ENCODE measurements at regions not wholly inside any gene's neighbourhood (a gene's known extent, or its start where the extent isn't known, plus 50 kb on each side); places are given as distances from the start of the nearest gene placed in this dataset.

DNA sequence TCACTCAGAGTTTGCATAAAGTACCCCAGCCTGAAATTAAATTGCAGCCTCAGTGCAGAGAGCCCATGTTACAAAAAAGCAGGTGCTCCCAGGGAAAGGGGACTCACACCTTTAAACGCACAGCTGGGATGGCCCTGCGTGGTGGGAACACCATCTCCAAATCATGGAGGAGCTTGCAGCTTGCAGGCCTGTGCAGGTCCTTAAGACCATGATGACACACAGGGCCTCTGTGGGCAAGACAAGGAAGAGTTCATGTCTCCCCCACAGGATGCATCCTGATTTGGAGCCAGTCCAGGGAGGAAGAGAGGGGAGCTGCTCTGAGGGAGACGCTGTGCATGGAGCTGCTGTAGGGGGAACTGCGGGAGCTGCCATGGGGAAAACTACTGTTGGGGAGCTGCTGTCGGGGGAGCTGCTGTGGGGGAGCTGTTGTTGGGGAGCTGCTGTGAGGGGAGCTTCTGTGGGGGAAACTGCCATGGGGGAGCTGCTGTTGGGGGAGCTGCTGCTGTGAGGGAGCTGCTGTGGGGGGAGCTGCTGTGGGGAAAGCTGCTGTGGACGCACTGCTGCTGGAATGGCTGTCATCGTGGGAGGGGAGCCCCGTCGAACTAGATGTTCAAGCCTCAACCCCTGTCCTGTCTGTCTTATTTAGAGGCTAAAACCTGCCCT, 113.9 kb downstream of the MATN1 start:
- no peak for DNase-seq (ENCODE audit: low spot score)

DNA sequence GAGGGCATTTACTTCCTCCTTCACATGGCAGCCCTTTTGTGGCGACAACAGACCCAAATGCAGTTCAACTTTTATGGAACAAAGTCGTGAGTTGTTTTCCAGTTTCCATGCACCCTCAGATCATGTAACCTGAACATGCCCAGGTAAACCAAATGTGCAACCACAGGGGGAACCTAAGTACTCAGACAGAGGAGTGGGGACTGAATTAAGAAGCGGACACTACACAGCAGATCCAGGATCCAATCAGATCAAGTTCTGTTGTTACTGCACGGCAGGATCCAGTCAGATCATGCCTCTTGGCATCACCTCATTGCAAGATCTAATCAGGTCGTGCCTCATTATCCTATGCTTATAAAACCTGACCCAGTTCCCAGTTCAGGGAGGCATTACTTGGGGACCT, 115.7 kb downstream of the MATN1 start:
- no peak for DNase-seq (ENCODE audit: low spot score)

- no peak for DNase-seq (ENCODE audit: low spot score)
Measured at GRCh38 chr1:30606166-30606565, 117.2 kb downstream of the MATN1 start.

- no peak for DNase-seq (ENCODE audit: low spot score)
Measured at GRCh38 chr1:30605441-30605920, 117.9 kb downstream of the MATN1 start.

- DNase-seq (ENCODE audit: low spot score) = no peak
Measured at GRCh38 chr1:30604801-30605440, 118.5 kb downstream of the MATN1 start.

DNA sequence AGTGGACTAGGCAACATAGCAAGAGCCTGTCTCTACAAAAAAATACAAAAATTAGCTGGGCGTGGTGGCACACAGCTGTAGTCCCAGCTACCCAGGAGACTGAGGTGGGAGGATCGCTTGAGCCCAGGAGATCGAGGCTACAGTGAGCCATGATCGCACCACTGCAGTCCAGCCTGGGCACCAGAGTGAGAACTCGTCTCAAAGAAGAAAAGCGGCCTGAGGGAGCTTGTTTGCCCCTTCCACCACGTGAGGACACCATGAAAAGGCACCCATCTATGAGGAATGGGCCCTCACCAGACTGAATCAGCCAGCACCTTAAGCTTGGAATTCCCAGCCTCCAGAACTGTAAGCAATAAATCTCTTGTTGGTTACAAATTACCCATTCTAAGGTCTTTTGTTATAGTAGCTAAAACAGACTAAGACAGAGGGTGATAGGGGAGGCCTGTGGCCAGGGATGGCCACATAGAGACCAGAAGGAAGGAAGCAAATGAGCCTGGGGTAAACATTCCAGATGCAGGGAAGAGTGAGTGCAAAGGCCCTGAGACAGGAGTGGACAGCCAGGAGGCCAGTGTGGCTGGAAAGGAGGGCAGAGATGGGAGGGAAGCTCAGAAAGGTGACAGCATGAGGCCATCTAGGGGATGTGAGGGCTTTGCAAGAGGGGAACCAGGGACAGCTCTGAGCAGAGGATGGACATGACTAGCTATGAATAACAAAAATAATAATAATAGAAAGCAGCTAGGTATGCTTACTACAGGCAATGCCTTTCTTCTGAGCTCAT, 120.1 kb downstream of the MATN1 start:
- no peak for DNase-seq (ENCODE audit: low spot score)

DNA sequence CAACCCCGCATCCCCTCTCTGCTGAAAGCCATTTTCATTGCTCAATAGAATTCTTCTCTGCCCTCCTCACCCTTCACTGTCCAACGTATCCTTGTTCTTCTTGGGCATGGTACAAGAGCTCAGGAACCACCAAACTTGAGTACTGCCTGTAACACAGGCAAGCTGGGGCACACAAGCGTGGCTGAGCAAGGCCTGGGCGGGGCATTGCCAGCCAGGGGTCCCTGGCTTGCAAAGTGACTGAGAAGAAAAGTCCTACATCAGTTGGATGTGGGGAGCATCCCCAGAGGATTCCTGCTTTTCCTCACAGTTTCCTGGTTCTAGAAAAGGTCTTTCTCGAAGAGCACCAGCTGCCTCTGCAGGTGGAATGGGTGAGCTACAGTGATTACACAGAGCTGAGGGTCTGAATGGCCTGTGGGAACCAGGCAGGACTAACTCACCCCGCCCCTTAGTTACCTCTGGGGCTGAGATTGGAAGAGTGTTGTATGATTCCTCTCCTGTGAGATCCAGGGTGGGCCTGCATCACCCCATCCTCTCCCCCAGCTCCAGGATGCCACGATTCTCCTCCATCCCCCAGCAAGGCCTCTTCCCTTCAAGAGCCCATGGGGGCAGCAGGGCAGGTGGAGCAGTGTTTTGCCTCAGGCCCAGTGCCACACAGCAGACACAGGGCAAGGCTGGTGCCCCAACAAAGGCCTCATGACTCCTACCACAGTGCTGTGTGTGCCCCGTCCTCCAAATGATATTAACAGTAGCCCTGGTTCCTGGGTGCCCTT, 121.9 kb downstream of the MATN1 start:
- DNase-seq (ENCODE audit: low spot score) = no peak

DNA sequence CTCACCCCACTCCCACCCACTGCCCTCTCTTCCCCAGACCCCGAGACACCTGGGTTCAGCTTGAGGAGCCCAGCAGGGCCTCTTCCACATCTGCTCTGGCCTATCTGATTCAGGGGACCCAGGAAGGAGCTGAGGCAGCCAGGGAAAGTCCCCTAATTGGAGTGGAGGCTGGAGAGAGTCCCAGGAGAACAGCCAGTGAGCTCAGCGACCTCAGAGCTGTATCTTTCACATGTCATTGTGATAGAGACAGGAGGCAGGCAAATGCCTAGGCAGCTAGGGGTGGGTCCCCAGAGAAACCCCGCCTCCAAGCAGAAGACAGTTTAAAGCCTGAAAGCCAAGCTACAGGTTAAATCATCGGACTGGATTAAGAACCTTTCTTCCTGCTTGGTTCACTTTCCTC, 122.7 kb downstream of the MATN1 start:
- DNase-seq (ENCODE audit: low spot score) = no peak

GRCh38 chr1:30600258-30600657, 123.1 kb downstream of the MATN1 start:
- DNase-seq (ENCODE audit: low spot score) = no peak

- no peak for DNase-seq (ENCODE audit: low spot score)
Measured at GRCh38 chr1:30599721-30600120, 123.7 kb downstream of the MATN1 start.

GRCh38 chr1:30598571-30599114, 124.7 kb downstream of the MATN1 start:
- DNase-seq (ENCODE audit: low spot score) = no peak

- no peak for DNase-seq (ENCODE audit: low spot score)
Measured at GRCh38 chr1:30597711-30598110, 125.7 kb downstream of the MATN1 start.

DNA sequence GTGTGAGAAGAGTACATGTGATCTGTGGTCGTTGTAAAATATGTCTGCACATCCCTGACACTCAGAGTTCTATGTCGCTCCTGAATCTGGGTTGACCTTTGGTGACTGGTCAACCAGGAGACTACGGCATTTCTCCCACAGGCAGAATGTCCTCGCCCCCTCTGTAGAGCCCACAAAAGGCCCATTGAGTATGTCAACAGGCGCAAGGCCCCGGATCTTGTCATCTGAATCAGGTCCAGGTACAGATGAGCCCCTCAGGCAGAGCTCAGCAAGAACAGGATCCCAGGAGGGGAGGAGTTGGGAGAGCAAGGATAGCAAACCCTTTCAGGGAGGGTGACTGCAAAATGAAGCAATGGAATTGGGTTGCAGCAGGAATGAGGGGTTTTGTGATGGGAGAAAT, 126.5 kb downstream of the MATN1 start:
- DNase-seq (ENCODE audit: low spot score) = no peak

GRCh38 chr1:30596470-30596869, 126.9 kb downstream of the MATN1 start:
- DNase-seq (ENCODE audit: low spot score) = no peak

- DNase-seq (ENCODE audit: low spot score) = no peak
Measured at GRCh38 chr1:30589083-30589482, 134.3 kb downstream of the MATN1 start.

DNA sequence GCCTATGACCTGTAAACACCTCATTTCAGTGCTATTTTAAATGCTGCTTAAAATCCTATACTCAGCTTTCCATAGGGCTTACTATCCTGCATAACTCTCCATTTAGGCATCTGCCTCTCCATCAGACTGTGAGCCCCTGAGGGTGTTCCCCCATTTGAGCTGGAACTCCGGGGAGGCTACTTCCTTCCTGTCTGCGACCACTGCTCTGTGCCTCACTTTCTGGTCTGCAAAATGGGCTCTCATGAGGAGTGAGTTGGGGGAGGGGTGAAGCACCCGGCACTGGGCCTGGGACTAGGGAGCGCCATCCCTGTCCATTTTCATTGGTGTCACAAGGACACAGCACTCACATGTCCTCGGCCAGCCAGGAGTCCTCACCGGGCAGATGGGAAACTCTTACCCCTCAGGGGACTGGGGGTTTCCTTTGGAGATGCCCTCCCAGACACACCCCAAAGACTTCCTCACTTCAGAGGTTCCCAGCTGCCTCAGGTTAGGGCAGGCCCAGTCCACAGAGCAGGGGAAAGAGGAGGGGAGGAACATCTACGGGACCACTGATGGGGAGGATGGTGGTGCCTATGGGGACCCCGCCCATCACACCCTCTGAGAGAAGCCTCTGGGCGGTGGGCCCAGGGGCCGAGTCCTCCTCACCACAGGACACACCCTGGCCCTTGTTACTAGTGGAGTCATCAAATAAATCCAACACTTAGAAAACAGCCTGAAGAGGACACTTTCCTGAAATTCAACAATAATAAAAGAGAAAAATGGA, 134.9 kb downstream of the MATN1 start:
- no peak for DNase-seq (ENCODE audit: low spot score)

DNA sequence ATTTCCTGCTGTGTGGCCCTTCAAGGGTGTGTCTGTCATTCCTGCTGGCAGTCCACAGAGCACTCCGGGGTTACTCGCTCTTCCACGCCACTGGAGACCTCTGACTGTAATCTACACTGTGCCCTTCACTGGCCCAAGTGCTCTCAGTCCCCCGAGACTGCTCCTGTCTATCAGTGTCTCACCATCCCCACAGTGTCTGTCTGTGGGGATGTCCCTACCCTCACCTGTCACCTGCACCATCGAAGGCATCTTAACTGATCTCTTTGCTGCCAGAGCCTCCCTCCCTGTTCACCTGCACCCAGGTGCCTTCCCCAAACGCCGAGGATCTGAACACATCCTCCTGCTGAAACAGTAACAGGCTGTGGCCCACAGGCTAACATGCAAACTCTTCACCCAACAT, 136.7 kb downstream of the MATN1 start:
- no peak for DNase-seq (ENCODE audit: low spot score)

- no peak for DNase-seq (ENCODE audit: low spot score)
Measured at GRCh38 chr1:30579580-30579979, 143.8 kb downstream of the MATN1 start.

DNA sequence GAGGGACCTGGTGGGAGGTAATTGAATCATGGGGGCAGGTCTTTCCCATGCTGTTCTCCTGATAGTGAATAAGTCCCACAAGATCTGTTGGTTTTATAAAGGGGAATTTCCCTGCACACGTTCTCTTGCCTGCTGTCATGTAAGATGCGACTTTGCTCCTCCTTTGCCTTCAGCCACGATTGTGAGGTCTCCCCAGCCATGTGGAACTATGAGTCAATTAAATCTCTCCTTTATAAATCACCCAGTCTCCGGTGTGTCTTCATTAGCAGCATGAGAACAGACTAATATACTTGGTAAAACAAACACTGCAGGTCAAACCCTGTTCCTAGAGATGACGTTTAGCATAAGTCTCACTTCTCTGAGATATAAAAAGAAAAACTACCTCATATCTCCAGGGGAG, 148.3 kb downstream of the MATN1 start:
- no peak for DNase-seq (ENCODE audit: low spot score)

- no peak for DNase-seq (ENCODE audit: low spot score)
Measured at GRCh38 chr1:30572192-30572591, 151.2 kb downstream of the MATN1 start.

DNA sequence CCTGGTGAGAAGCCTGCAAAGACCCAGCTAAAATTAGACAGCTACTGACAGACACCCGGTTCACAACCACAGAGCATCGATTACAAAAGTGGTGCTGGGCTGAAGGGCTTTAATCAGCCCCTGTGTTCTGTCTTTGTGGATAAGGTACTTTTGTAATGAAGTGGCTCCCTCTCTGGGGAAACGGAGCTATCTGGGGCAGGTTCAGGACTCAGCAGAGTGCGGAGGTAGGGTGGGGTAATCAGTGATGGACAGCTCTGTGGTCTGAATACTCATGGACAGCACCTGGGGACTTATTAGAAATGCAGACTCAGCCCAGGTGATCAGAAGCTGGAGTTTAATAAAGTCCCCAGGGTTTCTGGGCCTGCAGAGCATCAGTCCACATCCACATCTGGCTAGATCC, 152.0 kb downstream of the MATN1 start:
- no peak for DNase-seq (ENCODE audit: low spot score)
